ENCODE measurements at regions not wholly inside any gene's neighbourhood (a gene's known extent, or its start where the extent isn't known, plus 50 kb on each side); places are given as distances from the start of the nearest gene placed in this dataset.

GRCh38 chr2:84276590-84277255, 182.4 kb downstream of the SUCLG1 start:
- TF ChIP-seq CTCF (conservative IDR thresholded peaks at IDR 0.05), result no peak
- H3K27ac ChIP-seq, result no peak overlapping the region

- no peak for TF ChIP-seq CTCF (conservative IDR thresholded peaks at IDR 0.05)
- no peak overlapping the region for H3K27ac ChIP-seq
These were observed 185.7 kb downstream of the SUCLG1 start for GRCh38 chr2:84273406-84273805.

GRCh38 chr2:84271977-84272376, 187.1 kb downstream of the SUCLG1 start:
- TF ChIP-seq CTCF (conservative IDR thresholded peaks at IDR 0.05), result no peak
- H3K27ac ChIP-seq, result no peak overlapping the region

GRCh38 chr2:84257831-84258230, 201.2 kb downstream of the SUCLG1 start:
- no peak overlapping the region for H3K27ac ChIP-seq
- TF ChIP-seq CTCF (conservative IDR thresholded peaks at IDR 0.05), result peak; percentile 81

- no peak overlapping the region for H3K27ac ChIP-seq
- TF ChIP-seq CTCF (conservative IDR thresholded peaks at IDR 0.05), result no peak
These were observed 207.3 kb downstream of the SUCLG1 start for GRCh38 chr2:84251651-84252302.

- TF ChIP-seq CTCF (conservative IDR thresholded peaks at IDR 0.05), result no peak
These were observed 209.9 kb downstream of the SUCLG1 start for GRCh38 chr2:84249140-84249539.

GRCh38 chr2:84247532-84247931, 211.5 kb downstream of the SUCLG1 start:
- no peak overlapping the region for H3K27ac ChIP-seq
- no peak for TF ChIP-seq CTCF (conservative IDR thresholded peaks at IDR 0.05)

More at GRCh38 chr2:84249140-84249539, 209.9 kb downstream of the SUCLG1 start:
- H3K27ac ChIP-seq, result no peak overlapping the region

Measured in VCaP (cell line).